Lower leg skin (tissue), 3 donors: ENCODE measurements at regions not wholly inside any gene's neighbourhood (a gene's known extent, or its start where the extent isn't known, plus 50 kb on each side); places are given as distances from the start of the nearest gene placed in this dataset.

Experiments used
- CTCF ChIP-seq, 3 donors: fragments of 450-650 bp; IDR thresholded peaks; one replicate each; pipeline ENCODE4 v1.5.1; 2016; ENCODE audit warnings: antibody characterized with exemption in 3 of 3, mild to moderate bottlenecking in 3 of 3, moderate library complexity in 2 of 3
- POLR2A ChIP-seq, 2 donors: fragments of 450-650 bp; IDR thresholded peaks; one replicate each; pipeline ENCODE4 v1.6.1; 2016 to 2017; ENCODE audit warnings: antibody characterized with exemption in 2 of 2, mild to moderate bottlenecking in 1 of 2, moderate library complexity in 1 of 2

DNA sequence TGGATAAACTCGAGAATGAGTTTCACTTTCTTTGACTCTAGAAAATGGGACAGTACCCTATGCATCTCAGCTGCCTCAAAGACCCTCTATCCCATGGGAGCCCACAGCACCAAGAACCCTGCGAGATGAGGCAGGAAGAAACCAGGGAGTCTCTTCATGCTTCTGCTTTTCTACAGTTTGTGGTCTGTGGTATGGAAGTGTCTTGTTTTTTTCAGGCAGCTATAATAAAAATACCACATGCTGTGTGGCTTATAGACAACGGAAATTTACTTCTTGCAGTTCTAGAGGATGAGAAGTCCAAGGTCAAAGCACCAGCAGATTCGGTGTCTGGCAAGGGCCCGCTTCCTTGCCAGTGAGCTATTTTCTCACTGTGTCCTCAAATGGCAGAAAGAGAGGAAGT, 257.9 kb downstream of the SUCLG1 start:
- TF ChIP-seq CTCF (IDR thresholded peaks at IDR 0.05): no peak
- no peak for TF ChIP-seq POLR2A (IDR thresholded peaks at IDR 0.05)
